DND-41 (cell line): ENCODE measurements at regions not wholly inside any gene's neighbourhood (a gene's known extent, or its start where the extent isn't known, plus 50 kb on each side); places are given as distances from the start of the nearest gene placed in this dataset.

ENCODE experiments used
- ATAC-seq: fragments of 200-7000 bp; cut with Tn5 transposase; 3 replicates; pipeline ENCODE4 v1.9.1; 2021; ENCODE audit warnings: low read depth; ENCODE audit not compliant: insufficient read depth
- DNase-seq: peaks from one replicate; pipeline ENCODE4 v3.0.0-alpha.2; 2020
- H2AFZ ChIP-seq: 2 replicates; pipeline ENCODE4 v1.6.0; 2012; ENCODE audit warnings: low read depth, low read length
- H3K27ac ChIP-seq: 2 replicates; pipeline ENCODE4 v1.5.1; 2012; ENCODE audit warnings: low read length, inconsistent platforms
- H3K27me3 ChIP-seq: fragments of 200-600 bp; sonication (generic); 2 replicates; pipeline ENCODE4 v1.6.0; 2012; ENCODE audit warnings: low read length, mild to moderate bottlenecking, inconsistent platforms; ENCODE audit not compliant: insufficient read depth, poor library complexity
- H3K36me3 ChIP-seq: 2 replicates; pipeline ENCODE4 v1.5.1; 2012; ENCODE audit warnings: low read length, inconsistent platforms; ENCODE audit not compliant: insufficient read depth
- H3K4me1 ChIP-seq: 2 replicates; pipeline ENCODE4 v1.5.1; 2012; ENCODE audit warnings: mild to moderate bottlenecking, low read length; ENCODE audit not compliant: insufficient read depth
- H3K4me2 ChIP-seq: 2 replicates; pipeline ENCODE4 v1.6.0; 2012; ENCODE audit warnings: mild to moderate bottlenecking, moderate library complexity, low read length, inconsistent platforms; ENCODE audit not compliant: insufficient read depth
- H3K4me3 ChIP-seq, 2 experiments: fragments of 200-600 bp in 1 of 2; shearing (Covaris generic) in 1 of 2; 2 replicates each; pipeline ENCODE4 v1.5.1; 2012 to 2016; ENCODE audit warnings: inconsistent platforms in 2 of 2, low read length in 2 of 2, mild to moderate bottlenecking in 2 of 2, low read depth in 1 of 2, moderate library complexity in 1 of 2
- H3K79me2 ChIP-seq: 2 replicates; pipeline ENCODE4 v1.6.0; 2012; ENCODE audit warnings: low read length, inconsistent platforms; ENCODE audit not compliant: insufficient read depth
- H3K9ac ChIP-seq: 2 replicates; pipeline ENCODE4 v1.6.0; 2012; ENCODE audit warnings: low read depth, mild to moderate bottlenecking, inconsistent platforms, low read length, moderate library complexity
- H3K9me3 ChIP-seq: 2 replicates; pipeline ENCODE4 v1.5.1; 2012; ENCODE audit warnings: low read length, moderate library complexity, mild to moderate bottlenecking, inconsistent platforms; ENCODE audit not compliant: insufficient read depth, severe bottlenecking
- H4K20me1 ChIP-seq: 2 replicates; pipeline ENCODE4 v1.6.0; 2012; ENCODE audit warnings: low read length; ENCODE audit not compliant: insufficient read depth
- EZH2 ChIP-seq: IDR thresholded peaks from 3 replicates; pipeline ENCODE4 v1.6.1; 2012; ENCODE audit warnings: borderline replicate concordance, low read depth, mild to moderate bottlenecking, moderate library complexity, low read length, inconsistent platforms; ENCODE audit not compliant: severe bottlenecking
- TF ChIP-seq, protein P1 (sequence below): IDR thresholded peaks from 2 replicates; pipeline ENCODE4 v1.5.1; 2012; ENCODE audit warnings: borderline replicate concordance, low read length, moderate library complexity, mild to moderate bottlenecking; ENCODE audit not compliant: poor library complexity, severe bottlenecking; ENCODE audit errors: extremely low read depth

DNA sequence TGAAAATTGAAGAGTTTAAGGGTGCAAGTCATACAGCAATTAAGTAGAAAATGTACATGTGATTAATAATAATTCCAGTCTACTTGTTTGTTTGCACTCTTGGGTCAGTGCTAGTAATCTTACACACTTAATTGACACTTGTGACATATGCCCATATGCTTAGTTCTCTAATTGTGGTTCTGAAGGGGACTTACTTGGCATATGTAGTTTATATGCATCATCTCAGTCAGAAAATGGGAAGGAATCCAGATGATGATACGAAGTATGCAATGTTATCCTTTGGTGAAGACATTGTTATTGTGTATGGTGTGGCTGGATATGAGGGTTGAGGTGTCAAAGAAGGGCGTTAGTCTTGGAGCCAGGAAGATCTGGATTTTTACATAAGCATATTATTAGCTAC is 193.5 kb upstream of the HDAC9 start:
- H3K27me3 ChIP-seq, result no peaks in the 10 kb centered on the region

DNA sequence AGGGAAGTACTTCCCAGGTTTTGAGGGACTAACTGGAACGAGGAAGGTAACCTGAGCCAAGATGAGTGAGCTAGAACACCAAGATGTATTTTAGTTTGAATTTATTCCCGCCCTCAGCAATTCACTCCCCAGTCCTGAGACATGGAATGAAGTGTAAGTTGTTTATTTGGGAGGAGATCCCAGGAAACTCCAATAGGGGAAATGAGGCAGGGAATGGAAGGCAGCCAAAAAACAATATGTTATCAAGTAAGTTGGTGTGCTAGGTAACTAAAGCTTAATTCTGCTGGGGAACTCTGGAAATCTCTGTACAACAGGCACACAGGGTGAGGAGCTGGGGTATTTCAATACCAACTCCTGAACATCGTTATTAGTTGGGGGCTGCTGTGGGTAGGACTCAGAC is 189.7 kb upstream of the HDAC9 start:
- Histone ChIP-seq H3K9ac (no peak overlapping the region), H4K20me1 (no peaks in the 10 kb centered on the region), H3K4me1 (no peaks in the 10 kb centered on the region), H3K4me3 (no peak overlapping the region), H3K4me2 (no peak overlapping the region), H3K36me3 (no peaks in the 10 kb centered on the region), H2AFZ (no peak overlapping the region), H3K27ac (no peak overlapping the region), H3K79me2 (no peaks in the 10 kb centered on the region), H3K9me3 (no peaks in the 10 kb centered on the region), H3K27me3 (no peaks in the 10 kb centered on the region)
- DNase-seq (no peak), ATAC-seq (no peak)
- TF ChIP-seq EZH2, result no peak
- TF ChIP-seq, protein P1, sequence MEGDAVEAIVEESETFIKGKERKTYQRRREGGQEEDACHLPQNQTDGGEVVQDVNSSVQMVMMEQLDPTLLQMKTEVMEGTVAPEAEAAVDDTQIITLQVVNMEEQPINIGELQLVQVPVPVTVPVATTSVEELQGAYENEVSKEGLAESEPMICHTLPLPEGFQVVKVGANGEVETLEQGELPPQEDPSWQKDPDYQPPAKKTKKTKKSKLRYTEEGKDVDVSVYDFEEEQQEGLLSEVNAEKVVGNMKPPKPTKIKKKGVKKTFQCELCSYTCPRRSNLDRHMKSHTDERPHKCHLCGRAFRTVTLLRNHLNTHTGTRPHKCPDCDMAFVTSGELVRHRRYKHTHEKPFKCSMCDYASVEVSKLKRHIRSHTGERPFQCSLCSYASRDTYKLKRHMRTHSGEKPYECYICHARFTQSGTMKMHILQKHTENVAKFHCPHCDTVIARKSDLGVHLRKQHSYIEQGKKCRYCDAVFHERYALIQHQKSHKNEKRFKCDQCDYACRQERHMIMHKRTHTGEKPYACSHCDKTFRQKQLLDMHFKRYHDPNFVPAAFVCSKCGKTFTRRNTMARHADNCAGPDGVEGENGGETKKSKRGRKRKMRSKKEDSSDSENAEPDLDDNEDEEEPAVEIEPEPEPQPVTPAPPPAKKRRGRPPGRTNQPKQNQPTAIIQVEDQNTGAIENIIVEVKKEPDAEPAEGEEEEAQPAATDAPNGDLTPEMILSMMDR, result no peak

More for the DNA sequence above, 193.5 kb upstream of the HDAC9 start:
- H3K4me1 ChIP-seq, result no peaks in the 10 kb centered on the region
- ATAC-seq, result no peak
- no peaks in the 10 kb centered on the region for H3K36me3 ChIP-seq
- DNase-seq, result no peak
- no peak overlapping the region for H3K4me3 ChIP-seq
- no peak overlapping the region for H2AFZ ChIP-seq
- H3K79me2 ChIP-seq, result no peaks in the 10 kb centered on the region
- no peaks in the 10 kb centered on the region for H4K20me1 ChIP-seq
- no peak overlapping the region for H3K9ac ChIP-seq
- TF ChIP-seq, protein P1, result no peak
- no peak for TF ChIP-seq EZH2
- H3K4me2 ChIP-seq, result no peak overlapping the region
- H3K9me3 ChIP-seq, result no peaks in the 10 kb centered on the region
- no peak overlapping the region for H3K27ac ChIP-seq

DNA sequence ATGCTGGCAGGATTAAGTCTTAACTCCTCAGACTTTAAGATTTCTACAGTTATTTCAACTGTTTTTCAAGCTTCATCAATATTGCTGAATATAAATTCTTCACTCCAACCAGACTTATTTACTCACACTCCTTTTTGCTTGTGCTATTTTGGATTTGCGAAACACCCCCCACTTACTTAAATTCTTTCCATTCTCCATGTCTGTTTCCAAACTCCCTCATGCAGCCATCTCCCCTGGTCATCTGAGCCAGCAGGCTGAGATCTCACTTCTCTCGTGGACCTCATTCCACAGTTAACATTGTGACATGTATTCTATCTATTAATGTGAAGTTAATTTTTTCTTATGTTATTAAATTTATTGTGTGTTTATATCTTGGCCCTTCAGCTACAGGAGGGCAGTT is 188.9 kb upstream of the HDAC9 start:
- Histone ChIP-seq H3K36me3 (no peaks in the 10 kb centered on the region), H3K27ac (no peak overlapping the region), H3K79me2 (no peaks in the 10 kb centered on the region), H3K9me3 (no peaks in the 10 kb centered on the region), H3K27me3 (no peaks in the 10 kb centered on the region), H3K9ac (no peak overlapping the region), H4K20me1 (no peaks in the 10 kb centered on the region), H3K4me1 (no peaks in the 10 kb centered on the region), H2AFZ (no peak overlapping the region), H3K4me3 (no peak overlapping the region), H3K4me2 (no peak overlapping the region)
- ATAC-seq (no peak), DNase-seq (no peak)
- no peak for TF ChIP-seq EZH2
- TF ChIP-seq, protein P1, result no peak

DNA sequence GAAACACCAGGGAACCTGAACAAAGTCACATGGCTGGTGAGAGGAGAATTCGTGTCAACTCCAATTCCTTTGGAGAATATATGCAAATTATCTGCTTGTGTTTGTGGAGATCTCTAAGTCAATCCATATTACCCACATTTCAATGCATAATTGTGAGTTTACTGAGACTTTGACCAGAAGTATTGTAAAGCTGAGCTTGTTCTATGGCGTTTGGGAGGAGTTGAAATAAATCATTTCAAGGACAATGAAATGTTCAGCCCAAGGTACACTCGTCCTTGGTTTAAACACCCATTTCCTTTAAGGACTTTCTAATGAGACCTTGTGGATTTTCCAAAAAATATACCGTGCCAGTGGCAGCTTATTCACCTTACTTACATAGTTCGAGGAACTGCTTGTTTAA is 186.6 kb upstream of the HDAC9 start:
- Histone ChIP-seq H3K79me2 (no peaks in the 10 kb centered on the region), H3K27ac (no peak overlapping the region), H3K27me3 (no peaks in the 10 kb centered on the region), H3K4me1 (no peaks in the 10 kb centered on the region), H4K20me1 (no peaks in the 10 kb centered on the region), H3K9me3 (no peaks in the 10 kb centered on the region), H3K36me3 (no peaks in the 10 kb centered on the region), H2AFZ (no peak overlapping the region), H3K4me3 (no peak overlapping the region), H3K4me2 (no peak overlapping the region), H3K9ac (no peak overlapping the region)
- DNase-seq (no peak), ATAC-seq (no peak)
- TF ChIP-seq, protein P1, result no peak
- no peak for TF ChIP-seq EZH2
